ENCODE measurements at regions not wholly inside any gene's neighbourhood (a gene's known extent, or its start where the extent isn't known, plus 50 kb on each side); places are given as distances from the start of the nearest gene placed in this dataset.

GRCh38 chr1:218625393-218625792 lies 280.3 kb downstream of the TGFB2 start:
- in situ Hi-C loops (cut with MboI; ENCODE audit: low sequenced_read_pairs), result no loop called here

- in situ Hi-C loops (cut with MboI; ENCODE audit: low sequenced_read_pairs), result no loop called here
Measured at GRCh38 chr1:218633238-218633988, 288.3 kb downstream of the TGFB2 start.

- in situ Hi-C loops (cut with MboI; ENCODE audit: low sequenced_read_pairs), result no loop called here
Measured at GRCh38 chr1:218634212-218634611, 289.1 kb downstream of the TGFB2 start.

- in situ Hi-C loops (cut with MboI; ENCODE audit: low sequenced_read_pairs), result no loop called here
Measured at GRCh38 chr1:218636548-218636947, 291.4 kb downstream of the TGFB2 start.

- in situ Hi-C loops (cut with MboI; ENCODE audit: low sequenced_read_pairs), result no loop called here
Measured at GRCh38 chr1:218640173-218640572, 295.0 kb downstream of the TGFB2 start.

GRCh38 chr1:218642033-218642948 lies 297.2 kb downstream of the TGFB2 start:
- in situ Hi-C loops (cut with MboI; ENCODE audit: low sequenced_read_pairs), result no loop called here

GRCh38 chr1:218643281-218643680 lies 298.1 kb downstream of the TGFB2 start:
- in situ Hi-C loops (cut with MboI; ENCODE audit: low sequenced_read_pairs), result no loop called here

GRCh38 chr1:218643926-218644325 lies 298.8 kb downstream of the TGFB2 start:
- in situ Hi-C loops (cut with MboI; ENCODE audit: low sequenced_read_pairs), result no loop called here

- in situ Hi-C loops (cut with MboI; ENCODE audit: low sequenced_read_pairs), result no loop called here
Measured at GRCh38 chr1:218646288-218646687, 301.2 kb downstream of the TGFB2 start.

GRCh38 chr1:218656301-218657037 lies 311.3 kb downstream of the TGFB2 start:
- in situ Hi-C loops (cut with MboI; ENCODE audit: low sequenced_read_pairs), result no loop called here

- in situ Hi-C loops (cut with MboI; ENCODE audit: low sequenced_read_pairs), result no loop called here
Measured at GRCh38 chr1:218658269-218658668, 313.1 kb downstream of the TGFB2 start.

- in situ Hi-C loops (cut with MboI; ENCODE audit: low sequenced_read_pairs), result no loop called here
Measured at GRCh38 chr1:218658899-218659298, 313.8 kb downstream of the TGFB2 start.

GRCh38 chr1:218659911-218660677 lies 315.0 kb downstream of the TGFB2 start:
- in situ Hi-C loops (cut with MboI; ENCODE audit: low sequenced_read_pairs), result no loop called here

GRCh38 chr1:218660678-218661053 lies 315.5 kb downstream of the TGFB2 start:
- in situ Hi-C loops (cut with MboI; ENCODE audit: low sequenced_read_pairs), result no loop called here

GRCh38 chr1:218661411-218661810 lies 316.3 kb downstream of the TGFB2 start:
- in situ Hi-C loops (cut with MboI; ENCODE audit: low sequenced_read_pairs), result no loop called here

- in situ Hi-C loops (cut with MboI; ENCODE audit: low sequenced_read_pairs), result no loop called here
Measured at GRCh38 chr1:218664385-218665170, 319.4 kb downstream of the TGFB2 start.

GRCh38 chr1:218665221-218665620 lies 320.1 kb downstream of the TGFB2 start:
- in situ Hi-C loops (cut with MboI; ENCODE audit: low sequenced_read_pairs), result no loop called here

GRCh38 chr1:218666263-218666662 lies 321.1 kb downstream of the TGFB2 start:
- in situ Hi-C loops (cut with MboI; ENCODE audit: low sequenced_read_pairs), result no loop called here

GRCh38 chr1:218667781-218668516 lies 322.8 kb downstream of the TGFB2 start:
- in situ Hi-C loops (cut with MboI; ENCODE audit: low sequenced_read_pairs), result no loop called here

Data from HL-60/S4 (cell line).